HG03108 (cell line): ENCODE measurements at regions not wholly inside any gene's neighbourhood (a gene's known extent, or its start where the extent isn't known, plus 50 kb on each side); places are given as distances from the start of the nearest gene placed in this dataset.

Experiments
- ATAC-seq: cut with Tn5 transposase; IDR thresholded peaks from one replicate; pipeline ENCODE4 v1.9.1; 2021; ENCODE audit warnings: moderate library complexity; ENCODE audit not compliant: unreplicated experiment

- ATAC-seq = no peak
Measured at GRCh38 chr15:35168464-35168863, 83.4 kb upstream of the NANOGP8 start.

- no peak for ATAC-seq
Measured at GRCh38 chr15:35167675-35168074, 82.6 kb upstream of the NANOGP8 start.

GRCh38 chr15:35166730-35167359, 81.8 kb upstream of the NANOGP8 start:
- no peak for ATAC-seq

GRCh38 chr15:35161694-35162093, 76.6 kb upstream of the NANOGP8 start:
- ATAC-seq = no peak

GRCh38 chr15:35159170-35159569, 74.1 kb upstream of the NANOGP8 start:
- ATAC-seq = no peak

GRCh38 chr15:35151782-35152181, 66.7 kb upstream of the NANOGP8 start:
- no peak for ATAC-seq

GRCh38 chr15:35151381-35151780, 66.3 kb upstream of the NANOGP8 start:
- no peak for ATAC-seq

GRCh38 chr15:35150361-35150760, 65.3 kb upstream of the NANOGP8 start:
- ATAC-seq = no peak

- ATAC-seq = no peak
Measured at GRCh38 chr15:35145336-35145735, 60.2 kb upstream of the NANOGP8 start.

GRCh38 chr15:35142578-35142977, 57.5 kb upstream of the NANOGP8 start:
- no peak for ATAC-seq

- ATAC-seq = no peak
Measured at GRCh38 chr15:35141743-35142471, 56.8 kb upstream of the NANOGP8 start.

- ATAC-seq = no peak
Measured at GRCh38 chr15:35139822-35140221, 54.7 kb upstream of the NANOGP8 start.

GRCh38 chr15:35137190-35137574, 52.1 kb upstream of the NANOGP8 start:
- ATAC-seq = no peak

GRCh38 chr15:35136321-35137189, 51.5 kb upstream of the NANOGP8 start:
- peak; percentile 98 for ATAC-seq
